22Rv1 (cell line): ENCODE measurements at regions not wholly inside any gene's neighbourhood (a gene's known extent, or its start where the extent isn't known, plus 50 kb on each side); places are given as distances from the start of the nearest gene placed in this dataset.

Experiments used
- CTCF ChIP-seq: fragments of 450-650 bp; IDR thresholded peaks from 2 replicates; pipeline ENCODE4 v1.5.1; 2017; ENCODE audit warnings: mild to moderate bottlenecking
- ZFX ChIP-seq: fragments of 450-650 bp; IDR thresholded peaks from 2 replicates; pipeline ENCODE4 v1.6.1; 2017; ENCODE audit warnings: antibody characterized with exemption, borderline replicate concordance

DNA sequence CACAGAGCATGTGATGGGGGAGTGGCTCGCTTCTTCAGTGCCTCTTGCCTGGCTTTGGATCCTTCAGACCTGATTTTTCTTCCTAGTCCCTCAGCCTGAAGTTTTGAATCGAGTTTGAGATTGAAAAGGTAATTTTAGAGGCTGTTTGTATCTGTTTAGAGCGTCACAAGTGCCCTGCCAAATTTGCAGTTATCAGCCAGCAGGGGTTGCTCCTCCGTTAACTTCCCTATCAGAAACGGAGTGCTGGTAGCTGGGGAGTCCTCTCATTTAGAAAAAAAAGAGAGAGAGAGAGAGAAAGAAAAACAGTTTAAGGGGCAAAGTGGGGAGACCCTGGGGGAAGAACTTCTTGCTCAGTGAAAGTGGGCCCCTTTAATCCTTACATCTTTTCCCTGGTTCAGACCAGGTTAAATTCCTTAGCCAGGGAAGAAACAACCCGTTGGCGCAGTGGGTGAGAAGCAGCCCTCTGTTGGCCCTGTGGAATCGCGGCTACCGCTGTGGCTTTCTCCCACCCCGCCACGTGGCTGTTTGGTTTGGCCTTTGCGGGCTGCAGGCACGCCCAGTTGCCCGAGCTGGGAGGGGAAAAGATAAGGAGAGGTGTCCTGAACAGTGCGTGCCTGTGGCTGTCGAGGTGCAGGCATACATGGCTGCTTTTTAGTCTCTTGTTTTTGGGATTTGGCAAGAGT lies 576.7 kb upstream of the ACO1 start:
- peak; percentile 31 for TF ChIP-seq CTCF
- TF ChIP-seq ZFX = no peak
